B cell (primary cell): ENCODE measurements at regions not wholly inside any gene's neighbourhood (a gene's known extent, or its start where the extent isn't known, plus 50 kb on each side); places are given as distances from the start of the nearest gene placed in this dataset.
"Not testable (repeated sequence)": the region's sequence is repeated elsewhere in the genome, so short reads cannot be mapped to it uniquely, and the experiment has no call there.

ENCODE experiments used
- CTCF ChIP-seq: fragments of 200-600 bp; IDR thresholded peaks from one replicate; pipeline ENCODE4 v1.8.0; 2022; ENCODE audit warnings: antibody characterized with exemption, mild to moderate bottlenecking
- EZH2 ChIP-seq: IDR thresholded peaks from 2 replicates; pipeline ENCODE4 v1.6.1; 2012; ENCODE audit warnings: borderline replicate concordance, low read depth, mild to moderate bottlenecking, moderate library complexity, low read length; ENCODE audit not compliant: insufficient read depth, poor library complexity, severe bottlenecking

- TF ChIP-seq CTCF, EZH2: not testable (repeated sequence)
Observed at GRCh38 chr2:72073373-72073772, 74.3 kb downstream of the CYP26B1 start.
